Uterus (tissue), 2 donors: ENCODE measurements at regions not wholly inside any gene's neighbourhood (a gene's known extent, or its start where the extent isn't known, plus 50 kb on each side); places are given as distances from the start of the nearest gene placed in this dataset.

ENCODE experiments used
- POLR2A ChIP-seq, 2 donors: fragments of 450-650 bp; IDR thresholded peaks; one replicate each; pipeline ENCODE4 v1.6.1; 2016; ENCODE audit warnings: antibody characterized with exemption in 2 of 2, mild to moderate bottlenecking in 1 of 2, moderate library complexity in 1 of 2
- TF ChIP-seq, protein P1 (sequence below), 4 experiments: fragments of 200-600 bp in 2 of 4; fragments of 450-650 bp in 2 of 4; sonication (generic) in 2 of 4; IDR thresholded peaks; one replicate each; pipeline ENCODE4 v1.5.1; 2016 to 2019; ENCODE audit warnings: antibody characterized with exemption in 4 of 4, mild to moderate bottlenecking in 2 of 4, moderate library complexity in 1 of 4

DNA sequence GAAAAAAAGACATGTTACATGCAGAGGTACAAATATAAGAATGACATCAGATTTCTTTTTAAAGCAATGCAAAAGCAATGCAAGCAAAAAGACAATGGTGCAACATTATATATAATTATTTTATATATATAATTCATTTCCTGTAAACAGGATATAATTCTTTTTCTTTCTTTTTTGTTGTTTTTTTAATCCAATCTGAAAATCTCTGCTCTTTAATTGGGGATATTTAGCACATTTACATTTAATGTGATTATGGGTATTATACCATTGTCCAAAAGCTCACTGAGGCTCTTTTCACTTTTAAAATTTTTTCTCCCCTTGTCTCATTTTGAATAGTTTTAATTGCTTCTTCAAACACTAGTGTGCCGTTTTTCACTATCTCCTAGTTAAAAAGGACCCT lies 148.9 kb downstream of the FGF18 start:
- no peak for TF ChIP-seq POLR2A (IDR thresholded peaks at IDR 0.05)
- TF ChIP-seq, protein P1, sequence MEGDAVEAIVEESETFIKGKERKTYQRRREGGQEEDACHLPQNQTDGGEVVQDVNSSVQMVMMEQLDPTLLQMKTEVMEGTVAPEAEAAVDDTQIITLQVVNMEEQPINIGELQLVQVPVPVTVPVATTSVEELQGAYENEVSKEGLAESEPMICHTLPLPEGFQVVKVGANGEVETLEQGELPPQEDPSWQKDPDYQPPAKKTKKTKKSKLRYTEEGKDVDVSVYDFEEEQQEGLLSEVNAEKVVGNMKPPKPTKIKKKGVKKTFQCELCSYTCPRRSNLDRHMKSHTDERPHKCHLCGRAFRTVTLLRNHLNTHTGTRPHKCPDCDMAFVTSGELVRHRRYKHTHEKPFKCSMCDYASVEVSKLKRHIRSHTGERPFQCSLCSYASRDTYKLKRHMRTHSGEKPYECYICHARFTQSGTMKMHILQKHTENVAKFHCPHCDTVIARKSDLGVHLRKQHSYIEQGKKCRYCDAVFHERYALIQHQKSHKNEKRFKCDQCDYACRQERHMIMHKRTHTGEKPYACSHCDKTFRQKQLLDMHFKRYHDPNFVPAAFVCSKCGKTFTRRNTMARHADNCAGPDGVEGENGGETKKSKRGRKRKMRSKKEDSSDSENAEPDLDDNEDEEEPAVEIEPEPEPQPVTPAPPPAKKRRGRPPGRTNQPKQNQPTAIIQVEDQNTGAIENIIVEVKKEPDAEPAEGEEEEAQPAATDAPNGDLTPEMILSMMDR (IDR thresholded peaks at IDR 0.05): no peak
